NOMO-1 (cell line): ENCODE measurements at regions not wholly inside any gene's neighbourhood (a gene's known extent, or its start where the extent isn't known, plus 50 kb on each side); places are given as distances from the start of the nearest gene placed in this dataset.

ENCODE experiments used
- DNase-seq, 2 experiments: peaks; one replicate each; lab custom pipeline; 2025; ENCODE audit not compliant: unreplicated experiment in 2 of 2; lab: John Stamatoyannopoulos, UW

GRCh38 chr7:69177941-69178494 lies 420.3 kb upstream of the AUTS2 start:
- peak in 1 of 2 experiments; percentile 24 for DNase-seq

- DNase-seq, result no peak
These were observed 417.6 kb upstream of the AUTS2 start for GRCh38 chr7:69180662-69181061.

GRCh38 chr7:69182596-69183467 lies 415.4 kb upstream of the AUTS2 start:
- peak in 1 of 2 experiments; percentile 71 for DNase-seq

- DNase-seq, result peak; percentile 55 to 90
These were observed 413.9 kb upstream of the AUTS2 start for GRCh38 chr7:69184339-69184738.

- DNase-seq, result no peak
These were observed 413.1 kb upstream of the AUTS2 start for GRCh38 chr7:69185170-69185569.

GRCh38 chr7:69186974-69187373 lies 411.3 kb upstream of the AUTS2 start:
- DNase-seq, result no peak

GRCh38 chr7:69187824-69188333 lies 410.4 kb upstream of the AUTS2 start:
- DNase-seq, result no peak

GRCh38 chr7:69189406-69189805 lies 408.9 kb upstream of the AUTS2 start:
- DNase-seq, result no peak

- DNase-seq, result no peak
These were observed 408.2 kb upstream of the AUTS2 start for GRCh38 chr7:69190025-69190424.

- DNase-seq, result peak in 1 of 2 experiments; percentile 14
These were observed 407.5 kb upstream of the AUTS2 start for GRCh38 chr7:69190763-69191162.

GRCh38 chr7:69192134-69192533 lies 406.1 kb upstream of the AUTS2 start:
- DNase-seq, result no peak

GRCh38 chr7:69193061-69193460 lies 405.2 kb upstream of the AUTS2 start:
- peak; percentile 59 to 80 for DNase-seq

GRCh38 chr7:69196593-69196992 lies 401.7 kb upstream of the AUTS2 start:
- DNase-seq, result no peak

GRCh38 chr7:69198250-69198649 lies 400.0 kb upstream of the AUTS2 start:
- DNase-seq, result no peak

GRCh38 chr7:69199041-69199440 lies 399.2 kb upstream of the AUTS2 start:
- peak in 1 of 2 experiments; percentile 8 for DNase-seq

GRCh38 chr7:69199661-69200060 lies 398.6 kb upstream of the AUTS2 start:
- DNase-seq, result no peak

GRCh38 chr7:69203871-69204270 lies 394.4 kb upstream of the AUTS2 start:
- DNase-seq, result no peak

GRCh38 chr7:69204943-69205342 lies 393.3 kb upstream of the AUTS2 start:
- DNase-seq, result no peak

- no peak for DNase-seq
These were observed 392.7 kb upstream of the AUTS2 start for GRCh38 chr7:69205581-69205980.

- peak; percentile 49 to 54 for DNase-seq
These were observed 390.0 kb upstream of the AUTS2 start for GRCh38 chr7:69208276-69208675.

GRCh38 chr7:69208848-69209247 lies 389.4 kb upstream of the AUTS2 start:
- peak; percentile 40 to 89 for DNase-seq

- no peak for DNase-seq
These were observed 386.9 kb upstream of the AUTS2 start for GRCh38 chr7:69211336-69211735.
